GM12891 (cell line): ENCODE measurements at regions not wholly inside any gene's neighbourhood (a gene's known extent, or its start where the extent isn't known, plus 50 kb on each side); places are given as distances from the start of the nearest gene placed in this dataset.

Experiments used
- POLR2A ChIP-seq: IDR thresholded peaks from 2 replicates; pipeline ENCODE4 v1.6.1; 2011; ENCODE audit warnings: low read depth, low read length, control low read depth
- POLR2AphosphoS5 ChIP-seq: IDR thresholded peaks from 2 replicates; pipeline ENCODE4 v1.6.1; 2011; ENCODE audit warnings: low read depth, low read length, control low read depth
- SPI1 ChIP-seq: IDR thresholded peaks from 2 replicates; pipeline ENCODE4 v1.6.1; 2011; ENCODE audit warnings: low read depth, low read length, control low read depth

GRCh38 chr10:3423384-3423783, 250.8 kb upstream of the PITRM1 start:
- TF ChIP-seq POLR2A, result no peak
- TF ChIP-seq POLR2AphosphoS5, result no peak
- TF ChIP-seq SPI1, result no peak
